Peyer's patch (tissue), 4 donors: ENCODE measurements at regions not wholly inside any gene's neighbourhood (a gene's known extent, or its start where the extent isn't known, plus 50 kb on each side); places are given as distances from the start of the nearest gene placed in this dataset.

Experiments used
- POLR2A ChIP-seq, 2 donors: fragments of 450-650 bp; IDR thresholded peaks; one replicate each; pipeline ENCODE4 v1.5.1; 2017; ENCODE audit warnings: antibody characterized with exemption in 2 of 2, mild to moderate bottlenecking in 2 of 2, moderate library complexity in 2 of 2
- TF ChIP-seq, protein P1 (sequence below), 6 experiments: fragments of 450-650 bp in 4 of 6; fragments of 200-600 bp in 2 of 6; sonication (generic) in 1 of 6; IDR thresholded peaks; one replicate each; pipeline ENCODE4 v1.5.1; 2017 to 2019; ENCODE audit warnings: antibody characterized with exemption in 6 of 6, mild to moderate bottlenecking in 3 of 6, moderate library complexity in 1 of 6

DNA sequence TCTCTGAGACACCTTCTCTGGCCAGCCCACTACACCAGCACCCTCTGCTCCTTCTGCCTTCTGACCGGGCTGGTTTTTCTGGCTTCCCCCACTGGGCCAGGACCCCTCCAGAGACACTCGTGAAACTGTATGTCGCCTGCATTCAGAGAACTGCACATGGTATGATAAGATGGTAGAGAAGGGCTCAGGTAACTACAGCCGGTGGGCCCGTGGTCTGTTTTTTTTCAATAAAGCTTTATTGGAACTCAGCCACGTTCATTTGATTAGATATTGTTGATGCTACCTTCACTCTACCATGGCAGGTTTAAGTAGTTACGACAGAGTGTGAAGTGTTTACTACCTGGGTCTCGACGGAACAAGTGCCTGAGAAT, 514.0 kb downstream of the TBC1D22A start:
- TF ChIP-seq, protein P1, sequence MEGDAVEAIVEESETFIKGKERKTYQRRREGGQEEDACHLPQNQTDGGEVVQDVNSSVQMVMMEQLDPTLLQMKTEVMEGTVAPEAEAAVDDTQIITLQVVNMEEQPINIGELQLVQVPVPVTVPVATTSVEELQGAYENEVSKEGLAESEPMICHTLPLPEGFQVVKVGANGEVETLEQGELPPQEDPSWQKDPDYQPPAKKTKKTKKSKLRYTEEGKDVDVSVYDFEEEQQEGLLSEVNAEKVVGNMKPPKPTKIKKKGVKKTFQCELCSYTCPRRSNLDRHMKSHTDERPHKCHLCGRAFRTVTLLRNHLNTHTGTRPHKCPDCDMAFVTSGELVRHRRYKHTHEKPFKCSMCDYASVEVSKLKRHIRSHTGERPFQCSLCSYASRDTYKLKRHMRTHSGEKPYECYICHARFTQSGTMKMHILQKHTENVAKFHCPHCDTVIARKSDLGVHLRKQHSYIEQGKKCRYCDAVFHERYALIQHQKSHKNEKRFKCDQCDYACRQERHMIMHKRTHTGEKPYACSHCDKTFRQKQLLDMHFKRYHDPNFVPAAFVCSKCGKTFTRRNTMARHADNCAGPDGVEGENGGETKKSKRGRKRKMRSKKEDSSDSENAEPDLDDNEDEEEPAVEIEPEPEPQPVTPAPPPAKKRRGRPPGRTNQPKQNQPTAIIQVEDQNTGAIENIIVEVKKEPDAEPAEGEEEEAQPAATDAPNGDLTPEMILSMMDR (IDR thresholded peaks at IDR 0.05): no peak
- no peak for TF ChIP-seq POLR2A (IDR thresholded peaks at IDR 0.05)
